ENCODE measurements at regions not wholly inside any gene's neighbourhood (a gene's known extent, or its start where the extent isn't known, plus 50 kb on each side); places are given as distances from the start of the nearest gene placed in this dataset.
A peak's percentile ranks its signal among the peaks of the same experiment; 100 is the strongest.

- H3K9me3 Mint-ChIP-seq: peaks cover 0 to 1% (median 0%) of the 10 kb centered on the region in 7 donors
- H3K4me3 ChIP-seq (ENCODE audit: low read depth, low read length): no peak overlapping the region
- H3K36me3 Mint-ChIP-seq: peaks cover 16% of the 10 kb centered on the region
- peaks cover 6% of the 10 kb centered on the region for H3K36me3 ChIP-seq (ENCODE audit: control insufficient read depth, insufficient read depth, low read length)
- H3K27ac ChIP-seq (ENCODE audit: insufficient read depth, low read length, poor library complexity, severe bottlenecking): no peak overlapping the region
- no peaks in the 10 kb centered on the region for H3K9me3 ChIP-seq (ENCODE audit: control insufficient read depth in 2 of 2, low read length in 2 of 2)
- no peaks in the 10 kb centered on the region for H3K27me3 ChIP-seq (ENCODE audit: control insufficient read depth, insufficient read depth, low read length)
- H3K27me3 Mint-ChIP-seq: peaks cover 4% of the 10 kb centered on the region
- H3K4me1 ChIP-seq (ENCODE audit: control insufficient read depth, insufficient read depth, low read length, poor library complexity, severe bottlenecking): no peaks in the 10 kb centered on the region
- H3K27ac Mint-ChIP-seq: peak overlapping the region in 2 of 3 donors; percentile 6 to 68
- peaks cover 18 to 42% (median 29%) of the 10 kb centered on the region in 4 donors for H3K4me1 Mint-ChIP-seq
- H3K4me3 Mint-ChIP-seq: peak overlapping the region in 2 of 4 donors; percentile 4 to 15
- DNase-seq (no peak), ATAC-seq (ENCODE audit: low read depth in 2 of 2) (no peak)
Observed at GRCh38 chr1:65049941-65050713, 83.8 kb upstream of the JAK1 start.

DNA sequence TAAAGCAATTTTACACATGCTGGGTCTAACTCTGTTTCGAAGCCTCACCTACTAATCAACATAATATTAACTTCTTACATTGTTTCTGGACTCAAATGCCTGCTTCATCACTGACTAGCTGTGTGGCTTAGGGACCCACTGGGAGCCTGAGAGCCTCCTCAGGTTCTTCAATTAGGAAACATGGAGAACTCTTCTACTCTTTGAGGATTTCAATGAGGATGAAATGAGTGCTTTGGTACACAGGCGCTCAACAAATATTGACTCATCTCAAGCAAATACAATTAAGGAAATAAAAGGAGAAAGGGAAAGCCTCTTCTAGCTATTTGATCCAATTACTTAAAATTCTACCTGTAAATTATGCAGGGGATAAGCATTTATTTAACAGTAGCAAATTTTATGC lies 84.4 kb upstream of the JAK1 start:
- Mint-ChIP-seq H3K4me1 (peaks cover 18 to 36% (median 28%) of the 10 kb centered on the region in 4 donors), H3K36me3 (peaks cover 20% of the 10 kb centered on the region), H3K27me3 (peaks cover 4% of the 10 kb centered on the region), H3K4me3 (peak overlapping the region in 1 of 4 donors; percentile 4), H3K27ac (peak overlapping the region in 1 of 3 donors; percentile 68), H3K9me3 (peaks cover 0 to 1% (median 0%) of the 10 kb centered on the region in 7 donors)
- Histone ChIP-seq H3K27ac (ENCODE audit: insufficient read depth, low read length, poor library complexity, severe bottlenecking) (no peak overlapping the region), H3K27me3 (ENCODE audit: control insufficient read depth, insufficient read depth, low read length) (no peaks in the 10 kb centered on the region), H3K9me3 (ENCODE audit: control insufficient read depth in 2 of 2, low read length in 2 of 2) (no peaks in the 10 kb centered on the region), H3K4me3 (ENCODE audit: low read depth, low read length) (no peak overlapping the region), H3K4me1 (ENCODE audit: control insufficient read depth, insufficient read depth, low read length, poor library complexity, severe bottlenecking) (no peaks in the 10 kb centered on the region), H3K36me3 (ENCODE audit: control insufficient read depth, insufficient read depth, low read length) (peaks cover 12% of the 10 kb centered on the region)
- ATAC-seq (ENCODE audit: low read depth in 2 of 2) (no peak), DNase-seq (no peak)

- H3K27me3 Mint-ChIP-seq: peaks cover 4% of the 10 kb centered on the region
- H3K27ac Mint-ChIP-seq: no peak overlapping the region
- no peak for DNase-seq
- no peaks in the 10 kb centered on the region for H3K9me3 ChIP-seq (ENCODE audit: control insufficient read depth in 2 of 2, low read length in 2 of 2)
- no peak for ATAC-seq (ENCODE audit: low read depth in 2 of 2)
- H3K27me3 ChIP-seq (ENCODE audit: control insufficient read depth, insufficient read depth, low read length): no peaks in the 10 kb centered on the region
- H3K27ac ChIP-seq (ENCODE audit: insufficient read depth, low read length, poor library complexity, severe bottlenecking): no peak overlapping the region
- H3K4me1 ChIP-seq (ENCODE audit: control insufficient read depth, insufficient read depth, low read length, poor library complexity, severe bottlenecking): no peaks in the 10 kb centered on the region
- peaks cover 18 to 34% (median 29%) of the 10 kb centered on the region in 4 donors for H3K4me1 Mint-ChIP-seq
- peaks cover 40% of the 10 kb centered on the region for H3K36me3 ChIP-seq (ENCODE audit: control insufficient read depth, insufficient read depth, low read length)
- peaks cover 0 to 3% (median 0%) of the 10 kb centered on the region in 7 donors for H3K9me3 Mint-ChIP-seq
- peaks cover 32% of the 10 kb centered on the region for H3K36me3 Mint-ChIP-seq
- H3K4me3 Mint-ChIP-seq: no peak overlapping the region
- H3K4me3 ChIP-seq (ENCODE audit: low read depth, low read length): no peak overlapping the region
Observed at GRCh38 chr1:65054481-65054880, 88.1 kb upstream of the JAK1 start.

GRCh38 chr1:65055747-65056146 lies 89.4 kb upstream of the JAK1 start:
- Mint-ChIP-seq H3K4me1 (peaks cover 18 to 32% (median 26%) of the 10 kb centered on the region in 4 donors), H3K9me3 (peaks cover 0 to 2% (median 0%) of the 10 kb centered on the region in 7 donors), H3K27ac (peak overlapping the region in 2 of 3 donors; percentile 12 to 15), H3K36me3 (peaks cover 32% of the 10 kb centered on the region), H3K4me3 (no peak overlapping the region), H3K27me3 (no peaks in the 10 kb centered on the region)
- Histone ChIP-seq H3K4me3 (ENCODE audit: low read depth, low read length) (no peak overlapping the region), H3K9me3 (ENCODE audit: control insufficient read depth in 2 of 2, low read length in 2 of 2) (no peaks in the 10 kb centered on the region), H3K27ac (ENCODE audit: insufficient read depth, low read length, poor library complexity, severe bottlenecking) (no peak overlapping the region), H3K27me3 (ENCODE audit: control insufficient read depth, insufficient read depth, low read length) (no peaks in the 10 kb centered on the region), H3K4me1 (ENCODE audit: control insufficient read depth, insufficient read depth, low read length, poor library complexity, severe bottlenecking) (no peaks in the 10 kb centered on the region), H3K36me3 (ENCODE audit: control insufficient read depth, insufficient read depth, low read length) (peaks cover 40% of the 10 kb centered on the region)
- DNase-seq: no peak
- ATAC-seq (ENCODE audit: low read depth in 2 of 2): no peak

DNA sequence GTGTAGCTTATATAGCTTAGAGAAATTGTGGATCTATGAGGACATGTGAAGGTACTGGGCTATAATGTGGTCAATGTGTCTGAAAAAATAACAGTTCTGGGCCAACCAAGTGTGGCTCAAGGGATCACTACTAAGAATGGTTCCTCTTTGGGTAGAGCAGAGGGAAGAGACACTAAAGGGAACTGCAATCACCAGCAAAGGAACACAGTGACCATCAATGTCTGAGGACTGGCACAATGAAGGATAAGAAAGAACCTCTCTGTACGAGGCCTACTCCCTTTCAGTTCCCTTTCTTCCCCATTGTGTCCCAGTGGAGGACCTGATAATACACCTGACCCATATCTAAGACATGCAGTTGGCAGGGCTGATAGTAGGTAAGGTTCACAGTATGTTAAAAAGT lies 89.9 kb upstream of the JAK1 start:
- Mint-ChIP-seq H3K4me3 (no peak overlapping the region), H3K36me3 (peaks cover 32% of the 10 kb centered on the region), H3K27ac (peak overlapping the region in 2 of 3 donors; percentile 12 to 21), H3K4me1 (peaks cover 18 to 34% (median 23%) of the 10 kb centered on the region in 4 donors), H3K27me3 (no peaks in the 10 kb centered on the region), H3K9me3 (peaks cover 0 to 2% (median 0%) of the 10 kb centered on the region in 7 donors)
- no peak for DNase-seq
- no peaks in the 10 kb centered on the region for H3K9me3 ChIP-seq (ENCODE audit: control insufficient read depth in 2 of 2, low read length in 2 of 2)
- H3K36me3 ChIP-seq (ENCODE audit: control insufficient read depth, insufficient read depth, low read length): peaks cover 40% of the 10 kb centered on the region
- no peaks in the 10 kb centered on the region for H3K27me3 ChIP-seq (ENCODE audit: control insufficient read depth, insufficient read depth, low read length)
- ATAC-seq (ENCODE audit: low read depth in 2 of 2): no peak
- H3K27ac ChIP-seq (ENCODE audit: insufficient read depth, low read length, poor library complexity, severe bottlenecking): no peak overlapping the region
- H3K4me1 ChIP-seq (ENCODE audit: control insufficient read depth, insufficient read depth, low read length, poor library complexity, severe bottlenecking): peaks cover 4% of the 10 kb centered on the region
- H3K4me3 ChIP-seq (ENCODE audit: low read depth, low read length): no peak overlapping the region

- H3K27ac ChIP-seq (ENCODE audit: insufficient read depth, low read length, poor library complexity, severe bottlenecking): no peak overlapping the region
- no peak for DNase-seq
- H3K9me3 Mint-ChIP-seq: peaks cover 0 to 2% (median 0%) of the 10 kb centered on the region in 7 donors
- no peak overlapping the region for H3K4me3 Mint-ChIP-seq
- no peaks in the 10 kb centered on the region for H3K27me3 ChIP-seq (ENCODE audit: control insufficient read depth, insufficient read depth, low read length)
- H3K4me1 Mint-ChIP-seq: peaks cover 16 to 33% (median 22%) of the 10 kb centered on the region in 4 donors
- H3K36me3 Mint-ChIP-seq: peaks cover 32% of the 10 kb centered on the region
- peaks cover 40% of the 10 kb centered on the region for H3K36me3 ChIP-seq (ENCODE audit: control insufficient read depth, insufficient read depth, low read length)
- peaks cover 4% of the 10 kb centered on the region for H3K4me1 ChIP-seq (ENCODE audit: control insufficient read depth, insufficient read depth, low read length, poor library complexity, severe bottlenecking)
- H3K4me3 ChIP-seq (ENCODE audit: low read depth, low read length): no peak overlapping the region
- H3K9me3 ChIP-seq (ENCODE audit: control insufficient read depth in 2 of 2, low read length in 2 of 2): no peaks in the 10 kb centered on the region
- no peaks in the 10 kb centered on the region for H3K27me3 Mint-ChIP-seq
- H3K27ac Mint-ChIP-seq: peak overlapping the region in 1 of 3 donors; percentile 33
- ATAC-seq (ENCODE audit: low read depth in 2 of 2): no peak
Observed at GRCh38 chr1:65056866-65057265, 90.5 kb upstream of the JAK1 start.

DNA sequence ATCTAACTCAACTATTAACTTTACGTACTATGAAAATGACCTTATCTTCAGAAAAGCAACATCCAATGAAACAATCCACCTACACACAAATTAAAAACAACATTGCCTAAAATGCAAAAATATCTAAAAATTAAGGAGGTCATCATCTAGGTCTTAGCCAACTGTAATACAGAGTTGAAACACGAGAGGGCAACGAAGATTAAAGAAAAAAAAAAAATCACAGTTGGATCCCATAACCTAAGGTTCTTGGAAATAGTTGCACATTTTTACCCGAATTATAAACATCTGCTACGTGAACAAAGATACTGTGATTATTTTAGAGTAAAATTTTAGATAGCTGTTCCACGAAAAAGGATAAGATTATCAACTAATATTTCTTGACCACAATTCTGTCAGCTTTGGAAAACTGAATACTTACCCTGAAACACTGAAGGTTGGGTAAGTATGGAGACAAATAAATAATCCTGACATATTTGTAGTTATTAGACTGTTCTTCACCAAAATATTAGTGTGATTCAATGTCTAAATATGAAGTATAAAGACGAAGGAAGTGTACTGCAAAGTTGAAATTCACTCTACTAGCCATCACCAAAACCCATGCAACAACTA lies 88.0 kb upstream of the AK4 start:
- no peaks in the 10 kb centered on the region for H3K27me3 ChIP-seq (ENCODE audit: control insufficient read depth, insufficient read depth, low read length)
- ATAC-seq (ENCODE audit: low read depth in 2 of 2): peak in 1 of 2 donors; percentile 30
- peak overlapping the region; percentile 9 to 56 (median 36) for H3K4me3 Mint-ChIP-seq

More for the DNA sequence above, 88.0 kb upstream of the AK4 start:
- no peak overlapping the region for H3K27ac ChIP-seq (ENCODE audit: insufficient read depth, low read length, poor library complexity, severe bottlenecking)
- peaks cover 22% of the 10 kb centered on the region for H3K36me3 Mint-ChIP-seq
- peak in 2 of 3 donors; percentile 34 to 53 for DNase-seq
- H3K27ac Mint-ChIP-seq: peak overlapping the region; percentile 38 to 91 (median 52)
- peaks cover 0 to 2% (median 0%) of the 10 kb centered on the region in 7 donors for H3K9me3 Mint-ChIP-seq
- H3K27me3 Mint-ChIP-seq: no peaks in the 10 kb centered on the region
- peaks cover 29 to 59% (median 45%) of the 10 kb centered on the region in 4 donors for H3K4me1 Mint-ChIP-seq
- H3K9me3 ChIP-seq (ENCODE audit: control insufficient read depth in 2 of 2, low read length in 2 of 2): no peaks in the 10 kb centered on the region
- H3K4me3 ChIP-seq (ENCODE audit: low read depth, low read length): no peak overlapping the region
- H3K4me1 ChIP-seq (ENCODE audit: control insufficient read depth, insufficient read depth, low read length, poor library complexity, severe bottlenecking): peaks cover 27% of the 10 kb centered on the region
- peaks cover 35% of the 10 kb centered on the region for H3K36me3 ChIP-seq (ENCODE audit: control insufficient read depth, insufficient read depth, low read length)
